ENCODE measurements at regions not wholly inside any gene's neighbourhood (a gene's known extent, or its start where the extent isn't known, plus 50 kb on each side); places are given as distances from the start of the nearest gene placed in this dataset.

- Histone ChIP-seq H3K27ac (ENCODE audit: low read depth, low read length) (no peak overlapping the region), H3K4me3 (ENCODE audit: low read depth in 1 of 2, low read length in 2 of 2) (no peak overlapping the region), H3K4me1 (ENCODE audit: control insufficient read depth in 1 of 2, insufficient read depth in 2 of 2, low read length in 2 of 2) (peaks cover 0 to 3% of the 10 kb centered on the region in 2 donors), H3K36me3 (ENCODE audit: control insufficient read depth in 1 of 2, insufficient read depth in 2 of 2, low read length in 2 of 2) (no peaks in the 10 kb centered on the region), H3K9ac (ENCODE audit: low read depth in 1 of 2, low read length in 2 of 2) (no peak overlapping the region), H3K9me3 (ENCODE audit: control insufficient read depth in 1 of 2, low read length in 2 of 2) (no peaks in the 10 kb centered on the region), H3K27me3 (ENCODE audit: control insufficient read depth in 1 of 2, insufficient read depth in 2 of 2, low read length in 2 of 2) (no peaks in the 10 kb centered on the region)
Measured at GRCh38 chr6:27148404-27148795, 99.1 kb upstream of the PRSS16 start.

- Histone ChIP-seq H3K36me3 (ENCODE audit: control insufficient read depth in 1 of 2, insufficient read depth in 2 of 2, low read length in 2 of 2) (no peaks in the 10 kb centered on the region), H3K27ac (ENCODE audit: low read depth, low read length) (no peak overlapping the region), H3K4me3 (ENCODE audit: low read depth in 1 of 2, low read length in 2 of 2) (no peak overlapping the region), H3K27me3 (ENCODE audit: control insufficient read depth in 1 of 2, insufficient read depth in 2 of 2, low read length in 2 of 2) (no peaks in the 10 kb centered on the region), H3K4me1 (ENCODE audit: control insufficient read depth in 1 of 2, insufficient read depth in 2 of 2, low read length in 2 of 2) (no peaks in the 10 kb centered on the region), H3K9me3 (ENCODE audit: control insufficient read depth in 1 of 2, low read length in 2 of 2) (no peaks in the 10 kb centered on the region), H3K9ac (ENCODE audit: low read depth in 1 of 2, low read length in 2 of 2) (no peak overlapping the region)
Measured at GRCh38 chr6:27149150-27149549, 98.4 kb upstream of the PRSS16 start.

- H3K4me1 ChIP-seq (ENCODE audit: control insufficient read depth in 1 of 2, insufficient read depth in 2 of 2, low read length in 2 of 2): peaks cover 0 to 11% of the 10 kb centered on the region in 2 donors
- no peak overlapping the region for H3K9ac ChIP-seq (ENCODE audit: low read depth in 1 of 2, low read length in 2 of 2)
- no peak overlapping the region for H3K4me3 ChIP-seq (ENCODE audit: low read depth in 1 of 2, low read length in 2 of 2)
- H3K27me3 ChIP-seq (ENCODE audit: control insufficient read depth in 1 of 2, insufficient read depth in 2 of 2, low read length in 2 of 2): no peaks in the 10 kb centered on the region
- no peak overlapping the region for H3K27ac ChIP-seq (ENCODE audit: low read depth, low read length)
- H3K36me3 ChIP-seq (ENCODE audit: control insufficient read depth in 1 of 2, insufficient read depth in 2 of 2, low read length in 2 of 2): no peaks in the 10 kb centered on the region
- H3K9me3 ChIP-seq (ENCODE audit: control insufficient read depth in 1 of 2, low read length in 2 of 2): no peaks in the 10 kb centered on the region
Measured at GRCh38 chr6:27154696-27155095, 92.8 kb upstream of the PRSS16 start.

GRCh38 chr6:27156874-27157458 lies 90.5 kb upstream of the PRSS16 start:
- H3K27ac ChIP-seq (ENCODE audit: low read depth, low read length): no peak overlapping the region

GRCh38 chr6:27157459-27158315 lies 89.8 kb upstream of the PRSS16 start:
- Histone ChIP-seq H3K36me3 (ENCODE audit: control insufficient read depth in 1 of 2, insufficient read depth in 2 of 2, low read length in 2 of 2) (no peaks in the 10 kb centered on the region), H3K4me1 (ENCODE audit: control insufficient read depth in 1 of 2, insufficient read depth in 2 of 2, low read length in 2 of 2) (peaks cover 0 to 11% of the 10 kb centered on the region in 2 donors), H3K9me3 (ENCODE audit: control insufficient read depth in 1 of 2, low read length in 2 of 2) (no peaks in the 10 kb centered on the region), H3K4me3 (ENCODE audit: low read depth in 1 of 2, low read length in 2 of 2) (peak overlapping the region; percentile 72 to 77), H3K27me3 (ENCODE audit: control insufficient read depth in 1 of 2, insufficient read depth in 2 of 2, low read length in 2 of 2) (no peaks in the 10 kb centered on the region), H3K27ac (ENCODE audit: low read depth, low read length) (no peak overlapping the region), H3K9ac (ENCODE audit: low read depth in 1 of 2, low read length in 2 of 2) (peak overlapping the region; percentile 56 to 57)

More at GRCh38 chr6:27156874-27157458, 90.5 kb upstream of the PRSS16 start:
- Histone ChIP-seq H3K9ac (ENCODE audit: low read depth in 1 of 2, low read length in 2 of 2) (peak overlapping the region; percentile 56 to 57), H3K36me3 (ENCODE audit: control insufficient read depth in 1 of 2, insufficient read depth in 2 of 2, low read length in 2 of 2) (no peaks in the 10 kb centered on the region), H3K4me1 (ENCODE audit: control insufficient read depth in 1 of 2, insufficient read depth in 2 of 2, low read length in 2 of 2) (peaks cover 0 to 11% of the 10 kb centered on the region in 2 donors), H3K9me3 (ENCODE audit: control insufficient read depth in 1 of 2, low read length in 2 of 2) (no peaks in the 10 kb centered on the region), H3K27me3 (ENCODE audit: control insufficient read depth in 1 of 2, insufficient read depth in 2 of 2, low read length in 2 of 2) (no peaks in the 10 kb centered on the region), H3K4me3 (ENCODE audit: low read depth in 1 of 2, low read length in 2 of 2) (peak overlapping the region; percentile 72 to 77)

GRCh38 chr6:27158316-27158643 lies 89.2 kb upstream of the PRSS16 start:
- H3K4me3 ChIP-seq (ENCODE audit: low read depth in 1 of 2, low read length in 2 of 2): peak overlapping the region in 1 of 2 donors; percentile 72

GRCh38 chr6:27159725-27160124 lies 87.8 kb upstream of the PRSS16 start:
- Histone ChIP-seq H3K9me3 (ENCODE audit: control insufficient read depth in 1 of 2, low read length in 2 of 2) (no peaks in the 10 kb centered on the region), H3K4me3 (ENCODE audit: low read depth in 1 of 2, low read length in 2 of 2) (no peak overlapping the region), H3K27me3 (ENCODE audit: control insufficient read depth in 1 of 2, insufficient read depth in 2 of 2, low read length in 2 of 2) (no peaks in the 10 kb centered on the region), H3K9ac (ENCODE audit: low read depth in 1 of 2, low read length in 2 of 2) (no peak overlapping the region), H3K4me1 (ENCODE audit: control insufficient read depth in 1 of 2, insufficient read depth in 2 of 2, low read length in 2 of 2) (peaks cover 0 to 11% of the 10 kb centered on the region in 2 donors), H3K36me3 (ENCODE audit: control insufficient read depth in 1 of 2, insufficient read depth in 2 of 2, low read length in 2 of 2) (no peaks in the 10 kb centered on the region), H3K27ac (ENCODE audit: low read depth, low read length) (no peak overlapping the region)

More at GRCh38 chr6:27158316-27158643, 89.2 kb upstream of the PRSS16 start:
- Histone ChIP-seq H3K9ac (ENCODE audit: low read depth in 1 of 2, low read length in 2 of 2) (no peak overlapping the region), H3K27ac (ENCODE audit: low read depth, low read length) (no peak overlapping the region), H3K36me3 (ENCODE audit: control insufficient read depth in 1 of 2, insufficient read depth in 2 of 2, low read length in 2 of 2) (no peaks in the 10 kb centered on the region), H3K4me1 (ENCODE audit: control insufficient read depth in 1 of 2, insufficient read depth in 2 of 2, low read length in 2 of 2) (peaks cover 0 to 11% of the 10 kb centered on the region in 2 donors), H3K9me3 (ENCODE audit: control insufficient read depth in 1 of 2, low read length in 2 of 2) (no peaks in the 10 kb centered on the region), H3K27me3 (ENCODE audit: control insufficient read depth in 1 of 2, insufficient read depth in 2 of 2, low read length in 2 of 2) (no peaks in the 10 kb centered on the region)

- Histone ChIP-seq H3K27me3 (ENCODE audit: control insufficient read depth in 1 of 2, insufficient read depth in 2 of 2, low read length in 2 of 2) (no peaks in the 10 kb centered on the region), H3K4me3 (ENCODE audit: low read depth in 1 of 2, low read length in 2 of 2) (no peak overlapping the region), H3K27ac (ENCODE audit: low read depth, low read length) (no peak overlapping the region), H3K9me3 (ENCODE audit: control insufficient read depth in 1 of 2, low read length in 2 of 2) (no peaks in the 10 kb centered on the region), H3K9ac (ENCODE audit: low read depth in 1 of 2, low read length in 2 of 2) (no peak overlapping the region), H3K4me1 (ENCODE audit: control insufficient read depth in 1 of 2, insufficient read depth in 2 of 2, low read length in 2 of 2) (peaks cover 0 to 11% of the 10 kb centered on the region in 2 donors), H3K36me3 (ENCODE audit: control insufficient read depth in 1 of 2, insufficient read depth in 2 of 2, low read length in 2 of 2) (no peaks in the 10 kb centered on the region)
Measured at GRCh38 chr6:27161115-27161514, 86.4 kb upstream of the PRSS16 start.

GRCh38 chr6:27161603-27161945 lies 85.9 kb upstream of the PRSS16 start:
- Histone ChIP-seq H3K36me3 (ENCODE audit: control insufficient read depth in 1 of 2, insufficient read depth in 2 of 2, low read length in 2 of 2) (no peaks in the 10 kb centered on the region), H3K27ac (ENCODE audit: low read depth, low read length) (no peak overlapping the region), H3K9ac (ENCODE audit: low read depth in 1 of 2, low read length in 2 of 2) (no peak overlapping the region), H3K9me3 (ENCODE audit: control insufficient read depth in 1 of 2, low read length in 2 of 2) (no peaks in the 10 kb centered on the region), H3K4me3 (ENCODE audit: low read depth in 1 of 2, low read length in 2 of 2) (no peak overlapping the region), H3K4me1 (ENCODE audit: control insufficient read depth in 1 of 2, insufficient read depth in 2 of 2, low read length in 2 of 2) (peaks cover 0 to 11% of the 10 kb centered on the region in 2 donors), H3K27me3 (ENCODE audit: control insufficient read depth in 1 of 2, insufficient read depth in 2 of 2, low read length in 2 of 2) (no peaks in the 10 kb centered on the region)

GRCh38 chr6:27161946-27162603 lies 85.4 kb upstream of the PRSS16 start:
- Histone ChIP-seq H3K36me3 (ENCODE audit: control insufficient read depth in 1 of 2, insufficient read depth in 2 of 2, low read length in 2 of 2) (no peaks in the 10 kb centered on the region), H3K9ac (ENCODE audit: low read depth in 1 of 2, low read length in 2 of 2) (no peak overlapping the region), H3K4me1 (ENCODE audit: control insufficient read depth in 1 of 2, insufficient read depth in 2 of 2, low read length in 2 of 2) (peaks cover 0 to 11% of the 10 kb centered on the region in 2 donors), H3K4me3 (ENCODE audit: low read depth in 1 of 2, low read length in 2 of 2) (no peak overlapping the region), H3K9me3 (ENCODE audit: control insufficient read depth in 1 of 2, low read length in 2 of 2) (no peaks in the 10 kb centered on the region), H3K27me3 (ENCODE audit: control insufficient read depth in 1 of 2, insufficient read depth in 2 of 2, low read length in 2 of 2) (no peaks in the 10 kb centered on the region), H3K27ac (ENCODE audit: low read depth, low read length) (no peak overlapping the region)

Data from duodenal mucosa (tissue), 2 donors.